Mesenchymal stem cell (in vitro differentiated cells and primary cell): ENCODE measurements at regions not wholly inside any gene's neighbourhood (a gene's known extent, or its start where the extent isn't known, plus 50 kb on each side); places are given as distances from the start of the nearest gene placed in this dataset.

ENCODE experiments used
- DNase-seq: peaks from one replicate; pipeline ENCODE4 v3.0.0-alpha.2; 2013
- H2AFZ ChIP-seq: one replicate; pipeline ENCODE4 v1.6.1; 2013; ENCODE audit warnings: low read depth, mild to moderate bottlenecking, control low read depth, inconsistent platforms, low read length, moderate library complexity
- H2AK5ac ChIP-seq: 2 replicates; pipeline ENCODE4 v1.6.1; 2013; ENCODE audit warnings: low read length, moderate library complexity, mild to moderate bottlenecking, inconsistent platforms; ENCODE audit not compliant: severe bottlenecking
- H2BK120ac ChIP-seq: one replicate; pipeline ENCODE4 v1.6.1; 2013; ENCODE audit warnings: low read depth, mild to moderate bottlenecking, inconsistent platforms, low read length, moderate library complexity
- H2BK12ac ChIP-seq, 2 experiments: one replicate each; pipeline ENCODE4 v1.6.1; 2013; ENCODE audit warnings: inconsistent platforms in 2 of 2, low read length in 2 of 2, mild to moderate bottlenecking in 2 of 2, moderate library complexity in 2 of 2, control low read depth in 1 of 2
- H2BK15ac ChIP-seq: one replicate; pipeline ENCODE4 v1.6.1; 2013; ENCODE audit warnings: mild to moderate bottlenecking, low read depth, inconsistent platforms; ENCODE audit not compliant: poor library complexity, severe bottlenecking
- H2BK5ac ChIP-seq: 2 replicates; pipeline ENCODE4 v1.6.1; 2013; ENCODE audit warnings: low read depth, mild to moderate bottlenecking, low read length, control low read depth, inconsistent platforms; ENCODE audit not compliant: poor library complexity, severe bottlenecking
- H3K14ac ChIP-seq, 2 experiments: one replicate each; pipeline ENCODE4 v1.6.1; 2013; ENCODE audit warnings: inconsistent platforms in 2 of 2, low read length in 2 of 2, control low read depth in 1 of 2, mild to moderate bottlenecking in 1 of 2, moderate library complexity in 1 of 2
- H3K18ac ChIP-seq, 2 experiments: one replicate each; pipeline ENCODE4 v1.6.1; 2013; ENCODE audit warnings: inconsistent platforms in 2 of 2, low read length in 2 of 2, control low read depth in 1 of 2, low read depth in 1 of 2, mild to moderate bottlenecking in 1 of 2
- H3K23ac ChIP-seq, 2 experiments: one replicate each; pipeline ENCODE4 v1.6.1; 2013; ENCODE audit warnings: inconsistent platforms in 2 of 2, low read length in 2 of 2, mild to moderate bottlenecking in 2 of 2, moderate library complexity in 2 of 2, control low read depth in 1 of 2
- H3K27ac ChIP-seq: 2 replicates; pipeline ENCODE4 v1.5.1; 2013; ENCODE audit warnings: mild to moderate bottlenecking, moderate library complexity, low read length, control low read depth, inconsistent platforms; ENCODE audit not compliant: poor library complexity, severe bottlenecking
- H3K27me3 ChIP-seq, 2 experiments: 2 replicates each; pipeline versions ENCODE4 v1.6.1 to v1.7.0; 2013; ENCODE audit warnings: low read length in 2 of 2, mild to moderate bottlenecking in 2 of 2, moderate library complexity in 2 of 2, control low read depth in 1 of 2, inconsistent platforms in 1 of 2; ENCODE audit not compliant: control insufficient read depth in 1 of 2, insufficient read depth in 1 of 2
- H3K36me3 ChIP-seq, 2 experiments: 2 replicates each; pipeline versions ENCODE4 v1.6.1 to v1.7.0; 2013; ENCODE audit warnings: low read length in 2 of 2, control low read depth in 1 of 2, inconsistent platforms in 1 of 2, low read depth in 1 of 2, mild to moderate bottlenecking in 1 of 2; ENCODE audit not compliant: insufficient read depth in 2 of 2, control insufficient read depth in 1 of 2
- H3K4ac ChIP-seq, 2 experiments: one replicate each; pipeline ENCODE4 v1.6.1; 2013; ENCODE audit warnings: inconsistent platforms in 2 of 2, low read length in 2 of 2, mild to moderate bottlenecking in 2 of 2, moderate library complexity in 2 of 2, control low read depth in 1 of 2, low read depth in 1 of 2
- H3K4me1 ChIP-seq: 2 replicates; pipeline ENCODE4 v1.6.1; 2013; ENCODE audit warnings: low read depth, low read length, control low read depth; ENCODE audit not compliant: control insufficient read depth, insufficient read depth
- H3K4me2 ChIP-seq: 2 replicates; pipeline ENCODE4 v1.6.1; 2013; ENCODE audit warnings: low read length, mild to moderate bottlenecking, inconsistent platforms; ENCODE audit not compliant: poor library complexity, severe bottlenecking
- H3K4me3 ChIP-seq, 2 experiments: 2 replicates each; pipeline versions ENCODE4 v1.5.1 to v1.7.0; 2013; ENCODE audit warnings: low read length in 2 of 2, mild to moderate bottlenecking in 2 of 2, control low read depth in 1 of 2, low read depth in 1 of 2; ENCODE audit not compliant: insufficient read depth in 1 of 2
- H3K79me1 ChIP-seq: replicated peaks from 2 replicates; pipeline ENCODE4 v1.6.1; 2013; ENCODE audit warnings: mild to moderate bottlenecking, control low read depth, low read length, inconsistent platforms; ENCODE audit not compliant: poor library complexity, severe bottlenecking
- H3K9ac ChIP-seq: 2 replicates; pipeline ENCODE4 v1.7.0; 2013; ENCODE audit warnings: mild to moderate bottlenecking, low read length, moderate library complexity
- H3K9me3 ChIP-seq: 2 replicates; pipeline ENCODE4 v1.7.0; 2013; ENCODE audit warnings: mild to moderate bottlenecking, low read length; ENCODE audit not compliant: control insufficient read depth
- H4K8ac ChIP-seq: one replicate; pipeline ENCODE4 v1.6.1; 2013; ENCODE audit warnings: inconsistent platforms, mild to moderate bottlenecking, low read length, moderate library complexity
- H4K91ac ChIP-seq: one replicate; pipeline ENCODE4 v1.6.1; 2013; ENCODE audit warnings: mild to moderate bottlenecking, low read length, inconsistent platforms
- WGBS: methylation state at CpG from one replicate; pipeline ENCODE4 v1.1.7; 2013; ENCODE audit warnings: mixed read lengths; 5-methylcytosine and 5-hydroxymethylcytosine counted together

- no peak for DNase-seq
- no peak overlapping the region for H3K4me2 ChIP-seq
- no peak overlapping the region for H2AFZ ChIP-seq
- H3K14ac ChIP-seq, result no peak overlapping the region
- no peak overlapping the region for H2AK5ac ChIP-seq
- H3K27me3 ChIP-seq, result no peaks in the 10 kb centered on the region
- H3K9me3 ChIP-seq, result no peaks in the 10 kb centered on the region
- H2BK12ac ChIP-seq, result no peak overlapping the region
- no peaks in the 10 kb centered on the region for H3K4me1 ChIP-seq
- no peak overlapping the region for H3K9ac ChIP-seq
- H3K79me1 ChIP-seq, result no peaks in the 10 kb centered on the region
- no peaks in the 10 kb centered on the region for H3K36me3 ChIP-seq
- H3K4me3 ChIP-seq, result no peak overlapping the region
- 88% methylated on average over 1 of the region's 2 CpGs for WGBS
- no peak overlapping the region for H3K27ac ChIP-seq
- no peak overlapping the region for H4K91ac ChIP-seq
- no peak overlapping the region for H3K18ac ChIP-seq
- H2BK15ac ChIP-seq, result no peak overlapping the region
- H2BK5ac ChIP-seq, result no peak overlapping the region
- H3K4ac ChIP-seq, result no peak overlapping the region
- no peak overlapping the region for H3K23ac ChIP-seq
- H2BK120ac ChIP-seq, result no peak overlapping the region
- H4K8ac ChIP-seq, result no peak overlapping the region
Observed at GRCh38 chr3:181610973-181611265, 100.8 kb upstream of the SOX2 start.

- DNase-seq, result no peak
- Histone ChIP-seq H3K79me1 (no peaks in the 10 kb centered on the region), H2BK15ac (no peak overlapping the region), H3K18ac (no peak overlapping the region), H3K23ac (no peak overlapping the region), H3K4me2 (no peak overlapping the region), H3K9ac (no peak overlapping the region), H3K4me3 (no peak overlapping the region), H3K14ac (no peak overlapping the region), H3K4ac (no peak overlapping the region), H2BK12ac (no peak overlapping the region), H3K36me3 (no peaks in the 10 kb centered on the region), H3K9me3 (no peaks in the 10 kb centered on the region), H3K27ac (no peak overlapping the region), H4K8ac (no peak overlapping the region), H3K4me1 (no peaks in the 10 kb centered on the region), H2AFZ (no peak overlapping the region), H2AK5ac (no peak overlapping the region), H2BK5ac (no peak overlapping the region), H4K91ac (no peak overlapping the region), H3K27me3 (no peaks in the 10 kb centered on the region), H2BK120ac (no peak overlapping the region)
- 83% methylated on average over 1 of the region's 4 CpGs for WGBS
Observed at GRCh38 chr3:181610083-181610972, 101.4 kb upstream of the SOX2 start.

GRCh38 chr3:181609030-181609767 lies 102.5 kb upstream of the SOX2 start:
- H2BK120ac ChIP-seq, result no peak overlapping the region
- H3K9ac ChIP-seq, result no peak overlapping the region
- no peak overlapping the region for H3K14ac ChIP-seq
- no peaks in the 10 kb centered on the region for H3K4me1 ChIP-seq
- no peak overlapping the region for H3K4me3 ChIP-seq
- no peak overlapping the region for H4K8ac ChIP-seq
- H3K4ac ChIP-seq, result no peak overlapping the region
- H2BK15ac ChIP-seq, result no peak overlapping the region
- no peaks in the 10 kb centered on the region for H3K9me3 ChIP-seq
- no peak overlapping the region for H2AFZ ChIP-seq
- H3K36me3 ChIP-seq, result no peaks in the 10 kb centered on the region
- no peak overlapping the region for H4K91ac ChIP-seq
- no peak overlapping the region for H2BK12ac ChIP-seq
- no peaks in the 10 kb centered on the region for H3K79me1 ChIP-seq
- WGBS, result 100% methylated on average over 1 of the region's 1 CpG
- no peak overlapping the region for H3K23ac ChIP-seq
- H3K27me3 ChIP-seq, result no peaks in the 10 kb centered on the region
- H3K4me2 ChIP-seq, result no peak overlapping the region
- H3K18ac ChIP-seq, result no peak overlapping the region
- no peak for DNase-seq
- H2AK5ac ChIP-seq, result no peak overlapping the region
- no peak overlapping the region for H2BK5ac ChIP-seq
- H3K27ac ChIP-seq, result no peak overlapping the region

- no peak overlapping the region for H2AK5ac ChIP-seq
- H3K27me3 ChIP-seq, result no peaks in the 10 kb centered on the region
- H2BK5ac ChIP-seq, result no peak overlapping the region
- no peak for DNase-seq
- H3K27ac ChIP-seq, result no peak overlapping the region
- H3K4me3 ChIP-seq, result no peak overlapping the region
- H3K14ac ChIP-seq, result no peak overlapping the region
- H2AFZ ChIP-seq, result no peak overlapping the region
- no peak overlapping the region for H3K9ac ChIP-seq
- H3K18ac ChIP-seq, result no peak overlapping the region
- no peak overlapping the region for H2BK120ac ChIP-seq
- H4K8ac ChIP-seq, result no peak overlapping the region
- no peaks in the 10 kb centered on the region for H3K4me1 ChIP-seq
- no peak overlapping the region for H2BK15ac ChIP-seq
- no peak overlapping the region for H3K4me2 ChIP-seq
- H2BK12ac ChIP-seq, result no peak overlapping the region
- WGBS, result 91% methylated on average over 3 of the region's 3 CpGs
- no peak overlapping the region for H3K4ac ChIP-seq
- no peaks in the 10 kb centered on the region for H3K79me1 ChIP-seq
- H3K36me3 ChIP-seq, result no peaks in the 10 kb centered on the region
- no peak overlapping the region for H3K23ac ChIP-seq
- no peaks in the 10 kb centered on the region for H3K9me3 ChIP-seq
- H4K91ac ChIP-seq, result no peak overlapping the region
Observed at GRCh38 chr3:181604267-181604666, 107.5 kb upstream of the SOX2 start.
